ENCODE measurements at regions not wholly inside any gene's neighbourhood (a gene's known extent, or its start where the extent isn't known, plus 50 kb on each side); places are given as distances from the start of the nearest gene placed in this dataset.

GRCh38 chr4:100796332-100796731 is 278.5 kb upstream of the EMCN start:
- H3K27ac Mint-ChIP-seq (ENCODE audit: unreplicated experiment): no peak overlapping the region
- peaks cover 2% of the 10 kb centered on the region for H3K9me3 Mint-ChIP-seq (ENCODE audit: unreplicated experiment)
- no peak for TF ChIP-seq CTCF (IDR thresholded peaks at IDR 0.05; ENCODE audit: partially characterized antibody, unreplicated experiment)
- no peak overlapping the region for H3K4me3 Mint-ChIP-seq (ENCODE audit: unreplicated experiment)
- DNase-seq: no peak
- H3K4me1 Mint-ChIP-seq (ENCODE audit: low read depth, unreplicated experiment): peaks cover 6% of the 10 kb centered on the region
- H3K27me3 Mint-ChIP-seq (ENCODE audit: unreplicated experiment): no peaks in the 10 kb centered on the region
- no peaks in the 10 kb centered on the region for H3K36me3 Mint-ChIP-seq (ENCODE audit: unreplicated experiment)

- Mint-ChIP-seq H3K4me3 (ENCODE audit: unreplicated experiment) (no peak overlapping the region), H3K36me3 (ENCODE audit: unreplicated experiment) (no peaks in the 10 kb centered on the region)
- no peak for DNase-seq
Measured at GRCh38 chr4:100795581-100795980, 277.8 kb upstream of the EMCN start.

GRCh38 chr4:100790836-100791615 is 273.2 kb upstream of the EMCN start:
- no peak for TF ChIP-seq CTCF (IDR thresholded peaks at IDR 0.05; ENCODE audit: partially characterized antibody, unreplicated experiment)
- H3K4me3 Mint-ChIP-seq (ENCODE audit: unreplicated experiment): no peak overlapping the region
- peaks cover 2% of the 10 kb centered on the region for H3K27me3 Mint-ChIP-seq (ENCODE audit: unreplicated experiment)
- peaks cover 18% of the 10 kb centered on the region for H3K4me1 Mint-ChIP-seq (ENCODE audit: low read depth, unreplicated experiment)
- H3K9me3 Mint-ChIP-seq (ENCODE audit: unreplicated experiment): peaks cover 2% of the 10 kb centered on the region
- no peak overlapping the region for H3K27ac Mint-ChIP-seq (ENCODE audit: unreplicated experiment)
- H3K36me3 Mint-ChIP-seq (ENCODE audit: unreplicated experiment): no peaks in the 10 kb centered on the region
- DNase-seq: no peak

More at GRCh38 chr4:100795581-100795980, 277.8 kb upstream of the EMCN start:
- TF ChIP-seq CTCF (IDR thresholded peaks at IDR 0.05; ENCODE audit: partially characterized antibody, unreplicated experiment): no peak
- no peak overlapping the region for H3K27ac Mint-ChIP-seq (ENCODE audit: unreplicated experiment)
- peaks cover 2% of the 10 kb centered on the region for H3K9me3 Mint-ChIP-seq (ENCODE audit: unreplicated experiment)
- H3K4me1 Mint-ChIP-seq (ENCODE audit: low read depth, unreplicated experiment): peaks cover 13% of the 10 kb centered on the region
- H3K27me3 Mint-ChIP-seq (ENCODE audit: unreplicated experiment): no peaks in the 10 kb centered on the region

GRCh38 chr4:100789991-100790390 is 272.2 kb upstream of the EMCN start:
- Mint-ChIP-seq H3K9me3 (ENCODE audit: unreplicated experiment) (peaks cover 2% of the 10 kb centered on the region), H3K4me1 (ENCODE audit: low read depth, unreplicated experiment) (peaks cover 18% of the 10 kb centered on the region), H3K27ac (ENCODE audit: unreplicated experiment) (no peak overlapping the region), H3K36me3 (ENCODE audit: unreplicated experiment) (no peaks in the 10 kb centered on the region), H3K27me3 (ENCODE audit: unreplicated experiment) (peaks cover 2% of the 10 kb centered on the region), H3K4me3 (ENCODE audit: unreplicated experiment) (no peak overlapping the region)
- TF ChIP-seq CTCF (IDR thresholded peaks at IDR 0.05; ENCODE audit: partially characterized antibody, unreplicated experiment): no peak
- no peak for DNase-seq

GRCh38 chr4:100786481-100786880 is 268.7 kb upstream of the EMCN start:
- DNase-seq: no peak
- peaks cover 2% of the 10 kb centered on the region for H3K27me3 Mint-ChIP-seq (ENCODE audit: unreplicated experiment)

More at GRCh38 chr4:100786481-100786880, 268.7 kb upstream of the EMCN start:
- Mint-ChIP-seq H3K36me3 (ENCODE audit: unreplicated experiment) (no peaks in the 10 kb centered on the region), H3K4me3 (ENCODE audit: unreplicated experiment) (no peak overlapping the region), H3K27ac (ENCODE audit: unreplicated experiment) (no peak overlapping the region), H3K9me3 (ENCODE audit: unreplicated experiment) (no peaks in the 10 kb centered on the region), H3K4me1 (ENCODE audit: low read depth, unreplicated experiment) (peaks cover 12% of the 10 kb centered on the region)
- TF ChIP-seq CTCF (IDR thresholded peaks at IDR 0.05; ENCODE audit: partially characterized antibody, unreplicated experiment): no peak

Data from glutamatergic neuron (in vitro differentiated cells).